ENCODE measurements at regions not wholly inside any gene's neighbourhood (a gene's known extent, or its start where the extent isn't known, plus 50 kb on each side); places are given as distances from the start of the nearest gene placed in this dataset.

GRCh38 chr11:97890466-97890865 is 1130.3 kb upstream of the CNTN5 start:
- H3K27me3 ChIP-seq (ENCODE audit: insufficient read depth, low read length) = no peaks in the 10 kb centered on the region
- H3K27ac ChIP-seq (ENCODE audit: low read depth, low read length, poor library complexity, severe bottlenecking) = no peak overlapping the region
- TF ChIP-seq, protein P1, sequence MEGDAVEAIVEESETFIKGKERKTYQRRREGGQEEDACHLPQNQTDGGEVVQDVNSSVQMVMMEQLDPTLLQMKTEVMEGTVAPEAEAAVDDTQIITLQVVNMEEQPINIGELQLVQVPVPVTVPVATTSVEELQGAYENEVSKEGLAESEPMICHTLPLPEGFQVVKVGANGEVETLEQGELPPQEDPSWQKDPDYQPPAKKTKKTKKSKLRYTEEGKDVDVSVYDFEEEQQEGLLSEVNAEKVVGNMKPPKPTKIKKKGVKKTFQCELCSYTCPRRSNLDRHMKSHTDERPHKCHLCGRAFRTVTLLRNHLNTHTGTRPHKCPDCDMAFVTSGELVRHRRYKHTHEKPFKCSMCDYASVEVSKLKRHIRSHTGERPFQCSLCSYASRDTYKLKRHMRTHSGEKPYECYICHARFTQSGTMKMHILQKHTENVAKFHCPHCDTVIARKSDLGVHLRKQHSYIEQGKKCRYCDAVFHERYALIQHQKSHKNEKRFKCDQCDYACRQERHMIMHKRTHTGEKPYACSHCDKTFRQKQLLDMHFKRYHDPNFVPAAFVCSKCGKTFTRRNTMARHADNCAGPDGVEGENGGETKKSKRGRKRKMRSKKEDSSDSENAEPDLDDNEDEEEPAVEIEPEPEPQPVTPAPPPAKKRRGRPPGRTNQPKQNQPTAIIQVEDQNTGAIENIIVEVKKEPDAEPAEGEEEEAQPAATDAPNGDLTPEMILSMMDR (IDR thresholded peaks at IDR 0.05; ENCODE audit: low read length) = no peak
- no peak for TF ChIP-seq EZH2 (IDR thresholded peaks at IDR 0.05; ENCODE audit: borderline replicate concordance, low read length)
- no peaks in the 10 kb centered on the region for H4K20me1 ChIP-seq (ENCODE audit: insufficient read depth, low read length)
- H3K9me3 ChIP-seq (ENCODE audit: low read length) = no peaks in the 10 kb centered on the region
- no peaks in the 10 kb centered on the region for H3K4me1 ChIP-seq (ENCODE audit: insufficient read depth, low read length, severe bottlenecking)
- no peaks in the 10 kb centered on the region for H3K9me2 ChIP-seq (ENCODE audit: low read depth, low read length)
- H2AFZ ChIP-seq (ENCODE audit: low read length) = no peak overlapping the region
- no peaks in the 10 kb centered on the region for H3F3A ChIP-seq (ENCODE audit: insufficient read depth, low read length)
- no peak overlapping the region for H3K4me2 ChIP-seq (ENCODE audit: low read length)
- no peaks in the 10 kb centered on the region for H3K79me2 ChIP-seq (ENCODE audit: insufficient read depth, low read length)
- no peak overlapping the region for H3K9ac ChIP-seq (ENCODE audit: low read length)
- no peak overlapping the region for H3K4me3 ChIP-seq (ENCODE audit: low read depth, low read length, poor library complexity, severe bottlenecking)
- no peaks in the 10 kb centered on the region for H3K36me3 ChIP-seq (ENCODE audit: insufficient read depth, low read length)

DNA sequence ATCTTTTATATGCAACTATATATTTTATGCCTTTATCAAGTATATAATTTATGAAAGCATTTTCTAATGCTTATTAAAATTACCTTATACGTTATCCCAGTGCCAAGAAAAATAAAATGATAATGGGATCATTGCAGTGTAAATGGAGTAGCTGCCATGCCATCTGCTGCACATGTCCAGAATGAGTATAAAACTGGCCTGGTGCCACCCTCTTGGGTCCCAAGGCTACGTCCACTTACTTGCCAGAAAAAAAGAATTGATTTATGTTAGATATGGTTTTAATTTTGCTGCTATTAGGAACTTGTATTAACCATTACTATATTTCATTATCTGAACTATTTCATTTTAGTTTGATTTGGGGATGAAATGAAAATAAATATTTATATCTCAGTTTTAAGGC is 1127.1 kb upstream of the CNTN5 start:
- H3K4me3 ChIP-seq (ENCODE audit: low read depth, low read length, poor library complexity, severe bottlenecking) = no peak overlapping the region
- no peaks in the 10 kb centered on the region for H3K4me1 ChIP-seq (ENCODE audit: insufficient read depth, low read length, severe bottlenecking)
- no peak overlapping the region for H3K27ac ChIP-seq (ENCODE audit: low read depth, low read length, poor library complexity, severe bottlenecking)
- H3K9me3 ChIP-seq (ENCODE audit: low read length) = no peaks in the 10 kb centered on the region
- no peak overlapping the region for H3K4me2 ChIP-seq (ENCODE audit: low read length)
- no peaks in the 10 kb centered on the region for H3F3A ChIP-seq (ENCODE audit: insufficient read depth, low read length)
- no peak overlapping the region for H2AFZ ChIP-seq (ENCODE audit: low read length)
- H3K9me2 ChIP-seq (ENCODE audit: low read depth, low read length) = no peaks in the 10 kb centered on the region
- no peak overlapping the region for H3K9ac ChIP-seq (ENCODE audit: low read length)
- H4K20me1 ChIP-seq (ENCODE audit: insufficient read depth, low read length) = no peaks in the 10 kb centered on the region
- H3K27me3 ChIP-seq (ENCODE audit: insufficient read depth, low read length) = no peaks in the 10 kb centered on the region
- H3K36me3 ChIP-seq (ENCODE audit: insufficient read depth, low read length) = no peaks in the 10 kb centered on the region
- no peak for TF ChIP-seq EZH2 (IDR thresholded peaks at IDR 0.05; ENCODE audit: borderline replicate concordance, low read length)
- TF ChIP-seq, protein P1 (IDR thresholded peaks at IDR 0.05; ENCODE audit: low read length) = no peak
- no peaks in the 10 kb centered on the region for H3K79me2 ChIP-seq (ENCODE audit: insufficient read depth, low read length)

GRCh38 chr11:97894978-97895377 is 1125.8 kb upstream of the CNTN5 start:
- Histone ChIP-seq H3K27ac (ENCODE audit: low read depth, low read length, poor library complexity, severe bottlenecking) (no peak overlapping the region), H3K9ac (ENCODE audit: low read length) (no peak overlapping the region), H3K36me3 (ENCODE audit: insufficient read depth, low read length) (no peaks in the 10 kb centered on the region), H3K27me3 (ENCODE audit: insufficient read depth, low read length) (no peaks in the 10 kb centered on the region), H3K4me1 (ENCODE audit: insufficient read depth, low read length, severe bottlenecking) (no peaks in the 10 kb centered on the region), H3K4me3 (ENCODE audit: low read depth, low read length, poor library complexity, severe bottlenecking) (no peak overlapping the region), H3F3A (ENCODE audit: insufficient read depth, low read length) (no peaks in the 10 kb centered on the region), H4K20me1 (ENCODE audit: insufficient read depth, low read length) (no peaks in the 10 kb centered on the region), H3K4me2 (ENCODE audit: low read length) (no peak overlapping the region), H2AFZ (ENCODE audit: low read length) (no peak overlapping the region), H3K79me2 (ENCODE audit: insufficient read depth, low read length) (no peaks in the 10 kb centered on the region), H3K9me3 (ENCODE audit: low read length) (no peaks in the 10 kb centered on the region), H3K9me2 (ENCODE audit: low read depth, low read length) (no peaks in the 10 kb centered on the region)
- TF ChIP-seq, protein P1 (IDR thresholded peaks at IDR 0.05; ENCODE audit: low read length) = no peak
- TF ChIP-seq EZH2 (IDR thresholded peaks at IDR 0.05; ENCODE audit: borderline replicate concordance, low read length) = no peak
